HepG2 (cell line): ENCODE measurements at regions not wholly inside any gene's neighbourhood (a gene's known extent, or its start where the extent isn't known, plus 50 kb on each side); places are given as distances from the start of the nearest gene placed in this dataset.

ENCODE experiments used
- CEBPB ChIP-seq: IDR thresholded peaks from 2 replicates; pipeline ENCODE4 v1.6.1; 2011; ENCODE audit warnings: low read depth, low read length, improper control_type of control experiment, borderline replicate concordance
- CTCF ChIP-seq: sonication (generic); formaldehyde crosslinking; IDR thresholded peaks from 2 replicates; pipeline ENCODE4 v1.5.0; 2020; ENCODE audit warnings: mild to moderate bottlenecking, missing genetic modification reagents, moderate library complexity
- KLF6 ChIP-seq: IDR thresholded peaks from 2 replicates; pipeline ENCODE4 v1.8.0; 2016; ENCODE audit warnings: missing biosample characterization, missing genetic modification reagents
- MAFK ChIP-seq, 2 experiments: IDR thresholded peaks in 1 of 2; conservative IDR thresholded peaks in 1 of 2; 2 replicates each; pipeline ENCODE4 v1.6.1; 2011; ENCODE audit warnings: improper control_type of control experiment in 2 of 2, low read length in 2 of 2
- MLX ChIP-seq: IDR thresholded peaks from 2 replicates; pipeline ENCODE4 v1.6.1; 2016
- POLR2A ChIP-seq, 2 experiments: IDR thresholded peaks; 2 replicates each; pipeline ENCODE4 v1.6.1; 2011; ENCODE audit warnings: low read depth in 2 of 2, low read length in 2 of 2, mild to moderate bottlenecking in 1 of 2, moderate library complexity in 1 of 2; ENCODE audit not compliant: insufficient read depth in 1 of 2
- POLR2AphosphoS5 ChIP-seq: IDR thresholded peaks from 2 replicates; pipeline ENCODE4 v1.6.1; 2012; ENCODE audit warnings: low read depth, low read length
- REST ChIP-seq, 2 experiments: IDR thresholded peaks; 2 replicates each; pipeline ENCODE4 v1.6.1; 2011 to 2012; ENCODE audit warnings: low read length in 2 of 2, borderline replicate concordance in 1 of 2, low read depth in 1 of 2, mild to moderate bottlenecking in 1 of 2, moderate library complexity in 1 of 2
- ZBTB20 ChIP-seq: sonication (generic); formaldehyde crosslinking; IDR thresholded peaks from 2 replicates; pipeline ENCODE4 v1.8.1; 2023; ENCODE audit warnings: missing genetic modification reagents, low read depth, mild to moderate bottlenecking, borderline replicate concordance
- ZNF143 ChIP-seq: sonication (generic); formaldehyde crosslinking; IDR thresholded peaks from 2 replicates; pipeline ENCODE4 v1.4.0; 2020; ENCODE audit warnings: missing genetic modification reagents
- ZSCAN20 ChIP-seq: sonication (generic); formaldehyde crosslinking; IDR thresholded peaks from 2 replicates; pipeline ENCODE4 v1.4.0; 2020; ENCODE audit warnings: missing genetic modification reagents, mild to moderate bottlenecking, borderline replicate concordance

GRCh38 chr6:71745525-71745924 lies 140.8 kb upstream of the RIMS1 start:
- TF ChIP-seq MAFK (conservative IDR thresholded peaks at IDR 0.05 in 1 of 2, IDR thresholded peaks at IDR 0.05 in 1 of 2; ENCODE audit: low read length in 2 of 2) (no peak), REST (IDR thresholded peaks at IDR 0.05; ENCODE audit: borderline replicate concordance in 1 of 2, low read depth in 1 of 2, low read length in 2 of 2) (no peak), MLX (CRISPR knock-in tag) (no peak), CEBPB (no peak), KLF6 (CRISPR knock-in tag) (no peak), CTCF (CRISPR knock-in tag) (no peak), ZBTB20 (no peak), POLR2AphosphoS5 (no peak), ZNF143 (CRISPR knock-in tag) (no peak), ZSCAN20 (CRISPR knock-in tag) (no peak), POLR2A (IDR thresholded peaks at IDR 0.05; ENCODE audit: insufficient read depth in 1 of 2, low read depth in 2 of 2, low read length in 2 of 2) (no peak)
